CD4-positive, CD25-positive, alpha-beta regulatory T cell (primary cell): ENCODE measurements at regions not wholly inside any gene's neighbourhood (a gene's known extent, or its start where the extent isn't known, plus 50 kb on each side); places are given as distances from the start of the nearest gene placed in this dataset.

Experiments
- ATAC-seq, 2 donors: fragments of 150-1000 bp; cut with Tn5 transposase; one replicate each; pipeline ENCODE4 v1.10.0; 2021; ENCODE audit warnings: low read depth in 2 of 2, moderate number of reproducible peaks in 2 of 2, moderate library complexity in 1 of 2
- DNase-seq, 3 donors: peaks; one replicate each; pipeline versions ENCODE4 v3.0.0 to v3.0.0-alpha.2; 2012 to 2022; ENCODE audit warnings: mixed read lengths in 1 of 3
- H3K27ac ChIP-seq: one replicate; pipeline ENCODE4 v1.7.0; 2013; ENCODE audit warnings: mild to moderate bottlenecking, low read length; ENCODE audit not compliant: insufficient read depth, poor library complexity, severe bottlenecking
- H3K27me3 ChIP-seq: one replicate; pipeline ENCODE4 v1.7.0; 2013; ENCODE audit warnings: low read length; ENCODE audit not compliant: control insufficient read depth, insufficient read depth
- H3K36me3 ChIP-seq: one replicate; pipeline ENCODE4 v1.7.0; 2013; ENCODE audit warnings: mild to moderate bottlenecking, low read length, moderate library complexity; ENCODE audit not compliant: control insufficient read depth, insufficient read depth
- H3K4me1 ChIP-seq: 2 replicates; pipeline ENCODE4 v1.7.0; 2013; ENCODE audit warnings: mild to moderate bottlenecking, low read length; ENCODE audit not compliant: insufficient read depth, control insufficient read depth, poor library complexity, severe bottlenecking
- H3K4me3 ChIP-seq: one replicate; pipeline ENCODE4 v1.7.0; 2013; ENCODE audit warnings: low read depth, mild to moderate bottlenecking, low read length, moderate library complexity
- H3K9me3 ChIP-seq, 2 experiments: 1 replicate in 1 of 2; 2 replicates in 1 of 2; pipeline ENCODE4 v1.7.0; 2013; ENCODE audit warnings: low read length in 2 of 2, mild to moderate bottlenecking in 1 of 2, moderate library complexity in 1 of 2; ENCODE audit not compliant: control insufficient read depth in 2 of 2
- H3K27ac Mint-ChIP-seq, 3 donors: one replicate each; pipeline ENCODE4 v1.8.0; 2020 to 2022; ENCODE audit warnings: mild to moderate bottlenecking in 3 of 3, mixed read lengths in 3 of 3, moderate library complexity in 2 of 3
- H3K27me3 Mint-ChIP-seq: one replicate; pipeline ENCODE4 v1.8.0; 2022; ENCODE audit warnings: mild to moderate bottlenecking, mixed read lengths
- H3K36me3 Mint-ChIP-seq: one replicate; pipeline ENCODE4 v1.8.0; 2020; ENCODE audit warnings: mixed read lengths
- H3K4me1 Mint-ChIP-seq, 4 donors: one replicate each; pipeline ENCODE4 v1.8.0; 2020 to 2022; ENCODE audit warnings: mixed read lengths in 4 of 4, mild to moderate bottlenecking in 1 of 4
- H3K4me3 Mint-ChIP-seq, 4 donors: one replicate each; pipeline ENCODE4 v1.8.0; 2020 to 2022; ENCODE audit warnings: mild to moderate bottlenecking in 4 of 4, mixed read lengths in 4 of 4, moderate library complexity in 3 of 4
- H3K9me3 Mint-ChIP-seq, 7 donors: one replicate each; pipeline ENCODE4 v1.8.0; 2020 to 2022; ENCODE audit warnings: mixed read lengths in 7 of 7, mild to moderate bottlenecking in 3 of 7, moderate library complexity in 2 of 7

- no peak overlapping the region for H3K4me3 Mint-ChIP-seq
- no peaks in the 10 kb centered on the region for H3K4me1 ChIP-seq
- no peak for DNase-seq
- no peaks in the 10 kb centered on the region for H3K4me1 Mint-ChIP-seq
- H3K4me3 ChIP-seq = no peak overlapping the region
- no peaks in the 10 kb centered on the region for H3K27me3 ChIP-seq
- no peak for ATAC-seq
- no peak overlapping the region for H3K27ac Mint-ChIP-seq
- H3K36me3 ChIP-seq = no peaks in the 10 kb centered on the region
- no peaks in the 10 kb centered on the region for H3K36me3 Mint-ChIP-seq
- peaks cover 5% of the 10 kb centered on the region for H3K27me3 Mint-ChIP-seq
- H3K9me3 Mint-ChIP-seq = no peaks in the 10 kb centered on the region
- no peak overlapping the region for H3K27ac ChIP-seq
- H3K9me3 ChIP-seq = no peaks in the 10 kb centered on the region
Observed at GRCh38 chr1:4602462-4603294, 51.7 kb upstream of the AJAP1 start.

- ATAC-seq (no peak), DNase-seq (no peak)
- no peaks in the 10 kb centered on the region for H3K4me1 Mint-ChIP-seq
- Histone ChIP-seq H3K4me1 (no peaks in the 10 kb centered on the region), H3K4me3 (no peak overlapping the region), H3K27me3 (no peaks in the 10 kb centered on the region), H3K9me3 (no peaks in the 10 kb centered on the region), H3K36me3 (no peaks in the 10 kb centered on the region), H3K27ac (no peak overlapping the region)
- no peaks in the 10 kb centered on the region for H3K36me3 Mint-ChIP-seq
- H3K4me3 Mint-ChIP-seq = no peak overlapping the region
- peaks cover 10% of the 10 kb centered on the region for H3K27me3 Mint-ChIP-seq
- H3K9me3 Mint-ChIP-seq = no peaks in the 10 kb centered on the region
- H3K27ac Mint-ChIP-seq = no peak overlapping the region
Observed at GRCh38 chr1:4603295-4604110, 50.9 kb upstream of the AJAP1 start.
